HG02759 (cell line): ENCODE measurements at regions not wholly inside any gene's neighbourhood (a gene's known extent, or its start where the extent isn't known, plus 50 kb on each side); places are given as distances from the start of the nearest gene placed in this dataset.

Experiments used
- ATAC-seq: cut with Tn5 transposase; IDR thresholded peaks from one replicate; pipeline ENCODE4 v1.9.1; 2021; ENCODE audit warnings: mild to moderate bottlenecking, moderate library complexity; ENCODE audit not compliant: unreplicated experiment

DNA sequence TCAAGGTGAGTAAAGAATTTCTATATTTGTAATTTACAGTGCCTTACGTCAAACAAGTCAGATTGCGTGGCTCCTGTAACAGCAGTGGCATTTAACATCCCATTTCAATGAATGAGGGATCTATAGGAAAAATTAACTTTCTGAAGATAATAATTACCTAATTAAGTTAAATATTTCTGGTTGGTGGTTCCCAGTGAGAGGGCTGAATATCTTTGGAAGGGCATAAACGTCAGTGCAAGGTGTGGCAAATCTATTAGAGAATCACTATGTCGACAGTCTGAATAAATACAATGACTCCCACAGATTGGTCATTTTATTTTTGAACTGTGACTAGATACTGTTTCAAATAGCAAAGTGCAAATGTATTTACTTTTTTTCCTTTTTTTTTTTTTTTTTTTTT, 80.0 kb downstream of the S1PR1 start:
- no peak for ATAC-seq

GRCh38 chr1:101317590-101317989, 80.8 kb downstream of the S1PR1 start:
- ATAC-seq: no peak

- ATAC-seq: no peak
Observed at GRCh38 chr1:101323535-101323934, 86.7 kb downstream of the S1PR1 start.

DNA sequence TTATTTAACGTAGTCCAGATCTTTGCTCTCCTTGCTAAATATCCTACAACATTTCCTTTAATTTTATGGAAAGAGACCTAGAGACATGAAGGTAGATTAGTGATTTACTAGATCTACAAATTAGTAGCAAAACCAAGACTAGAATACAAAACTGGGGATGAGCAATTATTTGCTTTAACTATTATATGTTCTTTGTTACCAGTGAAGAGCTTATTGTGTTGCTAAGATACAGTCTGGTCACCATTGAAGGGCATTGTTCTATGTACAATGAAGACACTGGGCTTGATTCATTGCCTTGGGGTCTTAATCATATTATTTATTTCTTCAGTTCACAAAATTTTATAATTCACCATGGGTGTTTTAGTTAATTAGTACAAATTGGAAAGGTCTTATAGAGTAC, 88.3 kb downstream of the S1PR1 start:
- ATAC-seq: no peak

DNA sequence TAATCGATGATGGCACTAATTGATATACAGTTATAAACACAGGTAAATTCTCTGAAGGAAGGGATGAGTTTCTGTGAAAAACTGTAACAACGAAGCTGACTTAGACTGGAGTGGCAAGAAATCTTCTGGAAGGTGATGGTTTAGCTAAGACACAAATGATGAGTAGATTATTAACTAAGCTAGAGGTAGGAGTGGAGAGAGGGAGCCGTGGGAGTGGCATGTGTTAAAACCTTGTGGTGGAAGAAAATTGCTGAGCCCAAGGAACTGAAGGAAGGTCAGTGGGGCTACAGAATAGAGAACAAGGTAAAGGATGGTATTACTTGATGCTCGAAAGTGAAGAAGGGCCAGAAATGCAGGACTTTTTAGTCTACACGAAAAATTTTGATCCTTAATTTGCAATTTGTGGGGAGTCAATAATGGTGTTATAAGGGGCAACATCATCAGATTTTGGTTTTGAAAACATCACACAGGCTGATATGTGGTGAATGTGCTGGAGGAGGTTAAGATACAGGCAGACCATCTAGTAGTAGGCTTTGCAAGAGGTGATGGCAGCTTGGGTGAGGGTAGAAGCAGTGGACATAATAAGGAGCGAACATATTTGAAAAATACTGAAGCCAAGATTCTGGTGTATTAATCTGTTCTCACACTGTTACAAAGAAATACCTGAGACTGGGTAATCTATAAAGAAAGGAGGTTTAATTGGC, 93.8 kb downstream of the S1PR1 start:
- no peak for ATAC-seq

GRCh38 chr1:101331794-101332193, 95.0 kb downstream of the S1PR1 start:
- no peak for ATAC-seq

- ATAC-seq: no peak
Observed at GRCh38 chr1:101332633-101333032, 95.8 kb downstream of the S1PR1 start.

- no peak for ATAC-seq
Observed at GRCh38 chr1:101333186-101333585, 96.4 kb downstream of the S1PR1 start.

- ATAC-seq: no peak
Observed at GRCh38 chr1:101337968-101338367, 101.1 kb downstream of the S1PR1 start.

- ATAC-seq: no peak
Observed at GRCh38 chr1:101338714-101339430, 102.1 kb downstream of the S1PR1 start.

DNA sequence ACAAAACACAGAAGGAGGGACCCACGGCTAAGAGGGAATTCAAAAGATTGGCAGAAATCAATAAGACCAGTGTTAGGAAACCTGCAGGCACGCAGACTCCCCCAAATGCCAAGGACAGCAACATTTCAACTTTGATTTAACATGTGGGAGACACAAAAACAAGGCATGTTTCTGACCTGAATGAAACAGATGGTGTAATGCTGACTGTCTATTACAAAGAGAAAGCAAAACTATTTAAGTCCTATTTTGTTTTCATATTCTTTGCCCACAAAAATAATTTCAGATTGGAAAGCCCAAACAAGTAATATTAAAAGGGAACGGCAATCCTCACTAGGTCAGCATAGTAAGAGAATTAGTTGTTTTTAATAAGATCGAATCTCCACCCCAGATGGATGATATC, 107.9 kb downstream of the S1PR1 start:
- ATAC-seq: no peak

- ATAC-seq: no peak
Observed at GRCh38 chr1:101346419-101346818, 109.6 kb downstream of the S1PR1 start.

DNA sequence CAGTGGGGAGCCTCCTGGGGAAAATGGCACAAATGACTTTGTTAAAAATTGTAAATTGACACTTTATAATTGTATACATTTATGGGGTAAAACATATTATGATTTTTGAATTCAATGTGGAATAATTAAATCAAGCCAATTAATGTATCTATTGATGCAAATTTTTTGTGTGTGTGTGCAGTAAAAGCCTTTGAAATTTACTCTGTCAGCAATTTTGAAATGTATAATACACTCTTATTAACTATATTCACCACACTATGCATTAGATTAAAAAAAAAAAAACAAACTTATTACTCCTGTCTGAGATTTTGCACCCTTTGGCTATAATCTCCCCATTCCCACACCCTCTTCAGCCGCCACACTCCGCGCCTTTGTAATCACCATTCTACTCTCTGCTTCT, 119.2 kb downstream of the S1PR1 start:
- no peak for ATAC-seq

DNA sequence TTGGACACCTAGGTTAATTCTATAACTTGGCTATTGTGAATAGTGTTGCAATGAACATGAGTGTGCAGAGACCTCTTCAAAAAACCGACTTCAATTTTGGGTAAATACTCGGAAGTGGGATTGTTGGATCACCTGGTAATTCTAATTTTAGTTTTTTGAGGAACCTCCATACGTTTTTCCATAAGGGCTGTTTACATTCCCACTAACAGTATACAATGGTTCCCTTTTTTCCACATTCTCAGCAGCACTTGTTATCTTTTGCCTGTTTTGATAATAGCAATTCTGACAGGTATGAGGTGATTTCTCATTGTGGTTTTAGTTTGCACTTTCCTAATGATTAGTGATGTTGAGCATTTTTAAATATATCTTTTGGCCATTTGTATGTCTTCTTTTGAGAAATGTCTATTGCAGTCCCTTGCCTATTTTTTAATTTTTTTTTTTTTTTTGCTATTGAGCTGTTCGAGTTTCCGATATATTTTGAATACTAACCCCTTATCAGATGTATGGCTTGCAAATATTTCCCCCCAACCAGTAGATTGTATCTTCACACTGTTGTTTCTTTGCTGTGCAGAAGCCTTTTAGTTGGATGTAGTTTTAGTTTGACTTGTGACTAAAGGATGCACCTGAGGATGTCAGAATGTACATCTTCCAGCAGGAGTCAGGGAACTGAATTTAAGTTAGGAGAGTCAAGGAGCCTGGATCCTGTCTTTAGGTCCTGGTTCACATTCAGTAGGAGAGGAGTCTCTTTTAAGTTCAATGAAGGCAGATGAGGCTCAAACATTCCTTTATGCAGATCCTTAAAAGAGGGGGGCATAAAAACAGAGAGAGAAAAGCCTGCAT, 120.0 kb downstream of the S1PR1 start:
- peak; percentile 43 for ATAC-seq

GRCh38 chr1:101357444-101357986, 120.7 kb downstream of the S1PR1 start:
- peak; percentile 99 for ATAC-seq

GRCh38 chr1:101360506-101360905, 123.7 kb downstream of the S1PR1 start:
- no peak for ATAC-seq

GRCh38 chr1:101363891-101364318, 127.1 kb downstream of the S1PR1 start:
- no peak for ATAC-seq

DNA sequence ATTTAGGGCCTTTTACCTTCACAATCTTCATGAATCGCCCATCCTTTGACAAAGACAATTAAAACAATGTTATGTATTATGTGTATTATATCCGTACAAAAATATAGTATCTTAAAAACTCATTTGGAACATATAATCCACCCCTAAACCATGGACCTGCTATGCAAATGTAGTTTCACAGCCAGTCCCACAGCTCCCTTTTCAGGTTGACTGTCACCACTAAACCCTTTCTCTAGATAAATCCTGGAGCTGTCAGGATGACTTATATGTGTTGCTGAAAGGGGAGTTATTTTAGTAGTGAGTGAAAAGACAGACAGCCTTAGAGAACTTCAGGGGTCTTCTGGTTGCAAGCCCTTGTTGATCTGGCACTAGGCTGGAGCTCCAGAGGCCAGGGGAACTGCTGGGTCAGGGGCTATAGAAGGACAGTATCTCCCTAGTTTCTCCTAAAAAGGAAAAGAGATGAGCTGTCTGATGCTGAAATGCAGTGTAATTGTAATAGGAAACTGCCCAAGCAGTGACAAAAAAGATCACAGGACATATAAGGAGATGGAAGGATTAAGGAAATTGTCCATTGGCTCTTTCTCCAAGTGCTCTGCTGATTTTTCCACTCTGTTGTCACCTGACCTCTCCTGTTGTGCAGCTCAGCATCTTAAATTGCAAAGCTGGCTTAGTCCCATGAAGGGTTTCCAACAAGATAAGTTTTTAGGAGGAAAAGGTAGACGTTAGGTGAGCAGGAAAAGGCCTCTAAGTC, 127.7 kb downstream of the S1PR1 start:
- ATAC-seq: no peak

- no peak for ATAC-seq
Observed at GRCh38 chr1:101365186-101365585, 128.4 kb downstream of the S1PR1 start.

GRCh38 chr1:101365878-101366277, 129.1 kb downstream of the S1PR1 start:
- ATAC-seq: no peak
